Fibroblast of pulmonary artery (primary cell): ENCODE measurements at regions not wholly inside any gene's neighbourhood (a gene's known extent, or its start where the extent isn't known, plus 50 kb on each side); places are given as distances from the start of the nearest gene placed in this dataset.

ENCODE experiments used
- DNase-seq: peaks from one replicate; pipeline ENCODE4 v3.0.0-alpha.2; 2010; ENCODE audit warnings: low read depth
- H3K4me3 ChIP-seq: replicated peaks from 2 replicates; pipeline ENCODE4 v1.5.1; 2011; ENCODE audit warnings: low read depth, mild to moderate bottlenecking, control low read depth, low read length, moderate library complexity
- TF ChIP-seq, protein P1 (sequence below): IDR thresholded peaks from 2 replicates; pipeline ENCODE4 v1.5.1; 2011; ENCODE audit warnings: mild to moderate bottlenecking, control low read depth, low read length, inconsistent platforms; ENCODE audit errors: missing control alignments

DNA sequence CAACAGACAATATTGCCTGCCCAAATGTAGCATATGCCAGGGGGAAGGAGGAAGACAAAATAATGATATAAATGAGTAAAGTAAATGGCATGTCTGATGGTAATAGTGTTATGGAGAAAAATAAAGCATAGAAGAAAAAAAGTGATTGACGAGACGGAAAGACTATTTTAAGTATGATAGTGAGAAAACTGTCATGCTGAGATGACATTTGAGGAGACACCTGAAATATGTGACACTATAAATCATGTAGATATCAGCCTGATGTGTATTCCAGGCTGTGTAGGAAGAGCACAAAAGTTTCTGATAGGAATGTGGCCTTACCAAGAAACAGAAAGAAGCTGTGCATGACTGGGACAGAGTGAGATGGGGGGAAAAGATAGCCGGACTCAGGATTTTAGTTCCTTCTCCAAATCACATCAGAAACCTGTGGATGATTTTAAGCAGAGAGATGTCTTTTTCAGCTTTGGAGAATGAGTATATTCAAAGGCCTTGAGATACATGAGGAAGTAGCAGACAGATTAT is 387.3 kb upstream of the SYT4 start:
- no peak for DNase-seq
- TF ChIP-seq, protein P1, sequence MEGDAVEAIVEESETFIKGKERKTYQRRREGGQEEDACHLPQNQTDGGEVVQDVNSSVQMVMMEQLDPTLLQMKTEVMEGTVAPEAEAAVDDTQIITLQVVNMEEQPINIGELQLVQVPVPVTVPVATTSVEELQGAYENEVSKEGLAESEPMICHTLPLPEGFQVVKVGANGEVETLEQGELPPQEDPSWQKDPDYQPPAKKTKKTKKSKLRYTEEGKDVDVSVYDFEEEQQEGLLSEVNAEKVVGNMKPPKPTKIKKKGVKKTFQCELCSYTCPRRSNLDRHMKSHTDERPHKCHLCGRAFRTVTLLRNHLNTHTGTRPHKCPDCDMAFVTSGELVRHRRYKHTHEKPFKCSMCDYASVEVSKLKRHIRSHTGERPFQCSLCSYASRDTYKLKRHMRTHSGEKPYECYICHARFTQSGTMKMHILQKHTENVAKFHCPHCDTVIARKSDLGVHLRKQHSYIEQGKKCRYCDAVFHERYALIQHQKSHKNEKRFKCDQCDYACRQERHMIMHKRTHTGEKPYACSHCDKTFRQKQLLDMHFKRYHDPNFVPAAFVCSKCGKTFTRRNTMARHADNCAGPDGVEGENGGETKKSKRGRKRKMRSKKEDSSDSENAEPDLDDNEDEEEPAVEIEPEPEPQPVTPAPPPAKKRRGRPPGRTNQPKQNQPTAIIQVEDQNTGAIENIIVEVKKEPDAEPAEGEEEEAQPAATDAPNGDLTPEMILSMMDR = no peak
- H3K4me3 ChIP-seq = no peak overlapping the region

DNA sequence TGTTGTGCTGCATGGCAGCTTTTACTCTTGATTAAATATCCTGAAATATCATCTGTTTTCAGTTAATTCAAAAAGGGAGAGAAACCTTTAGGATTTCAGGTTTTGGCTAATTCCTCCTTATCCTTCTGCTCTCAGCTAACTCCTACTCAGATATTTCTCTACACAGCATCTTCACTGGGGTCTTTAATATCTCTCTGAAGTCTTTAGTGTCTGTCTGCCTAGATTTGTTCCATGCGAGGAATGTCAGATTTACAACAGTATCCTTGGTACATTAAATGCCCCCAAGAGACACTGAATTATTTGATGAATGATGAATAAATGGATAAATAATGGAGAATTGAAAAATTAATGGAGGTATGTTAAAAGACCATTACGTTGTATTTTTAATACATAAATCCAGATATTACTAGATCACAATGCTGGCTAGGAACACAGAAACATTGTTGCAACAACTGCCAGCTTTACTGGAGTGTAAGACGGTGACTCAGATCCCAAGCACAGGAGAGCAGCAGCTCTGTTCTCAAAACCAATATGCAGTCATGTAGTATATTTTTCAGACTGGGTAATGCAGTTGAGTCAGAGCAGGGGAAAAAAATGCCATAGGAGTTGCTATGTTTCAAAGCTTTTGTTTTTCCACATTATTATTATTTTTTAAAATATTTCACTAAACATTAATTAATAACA is 388.0 kb upstream of the SYT4 start:
- TF ChIP-seq, protein P1 = no peak
- peak; percentile 83 for DNase-seq
- no peak overlapping the region for H3K4me3 ChIP-seq

DNA sequence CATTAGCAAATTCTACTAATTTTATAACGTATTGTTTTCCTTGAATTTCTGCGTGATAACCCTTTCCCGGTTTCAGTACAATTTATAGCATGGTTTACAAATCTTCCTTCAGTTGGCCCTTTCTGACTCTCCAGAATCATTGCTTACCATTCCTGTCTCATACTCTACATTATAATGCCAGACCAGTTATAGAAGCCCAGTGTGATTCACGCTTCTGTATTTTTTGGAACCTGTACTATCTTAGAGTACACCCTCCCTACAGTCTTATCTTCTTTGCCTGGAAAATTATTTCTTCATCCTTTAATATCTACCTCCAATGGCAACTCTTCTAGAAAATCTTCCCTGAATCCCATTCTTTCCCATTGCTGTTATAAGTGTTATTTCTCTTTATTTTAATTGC is 391.6 kb upstream of the SYT4 start:
- TF ChIP-seq, protein P1 = no peak
- H3K4me3 ChIP-seq = no peak overlapping the region
- DNase-seq = no peak

DNA sequence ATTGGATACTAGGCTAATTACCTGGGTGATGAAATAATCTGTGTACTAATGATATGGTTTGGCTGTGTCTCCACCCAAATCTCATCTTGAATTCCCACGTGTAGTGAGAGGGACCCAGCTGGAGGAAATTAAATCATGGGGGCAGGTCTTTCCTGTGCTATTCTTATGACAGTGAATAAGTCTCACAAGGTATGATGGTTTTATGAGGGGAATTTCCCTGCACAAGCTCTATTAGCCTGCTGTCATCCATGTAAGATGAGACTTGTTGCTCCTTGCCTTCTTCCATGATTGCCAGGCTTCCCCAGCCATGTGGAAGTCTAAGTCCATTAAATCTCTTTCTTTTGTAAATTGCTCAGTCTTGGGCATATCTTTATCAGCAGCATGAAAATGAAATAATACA is 394.1 kb upstream of the SYT4 start:
- H3K4me3 ChIP-seq = no peak overlapping the region
- DNase-seq = no peak
- TF ChIP-seq, protein P1 = no peak

DNA sequence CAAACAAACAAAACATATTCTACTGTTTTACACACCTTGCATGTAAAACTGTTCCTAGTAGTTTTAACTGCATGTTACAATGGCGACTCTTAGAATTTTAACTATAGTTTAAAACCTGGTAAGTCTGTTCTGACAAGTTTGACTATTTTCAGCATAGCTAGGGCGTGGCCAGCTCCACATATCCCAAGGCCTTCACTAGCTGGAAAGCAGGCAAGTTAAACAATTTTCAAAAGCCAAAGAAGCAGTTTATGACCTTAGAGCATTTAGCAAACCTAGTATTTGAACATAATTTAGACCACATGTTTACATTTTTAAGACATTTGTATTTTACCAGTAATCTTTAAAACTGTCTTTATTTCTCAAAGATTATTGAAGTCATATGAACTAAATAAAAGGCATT is 402.8 kb upstream of the SYT4 start:
- H3K4me3 ChIP-seq = no peak overlapping the region
- TF ChIP-seq, protein P1 = no peak
- no peak for DNase-seq

DNA sequence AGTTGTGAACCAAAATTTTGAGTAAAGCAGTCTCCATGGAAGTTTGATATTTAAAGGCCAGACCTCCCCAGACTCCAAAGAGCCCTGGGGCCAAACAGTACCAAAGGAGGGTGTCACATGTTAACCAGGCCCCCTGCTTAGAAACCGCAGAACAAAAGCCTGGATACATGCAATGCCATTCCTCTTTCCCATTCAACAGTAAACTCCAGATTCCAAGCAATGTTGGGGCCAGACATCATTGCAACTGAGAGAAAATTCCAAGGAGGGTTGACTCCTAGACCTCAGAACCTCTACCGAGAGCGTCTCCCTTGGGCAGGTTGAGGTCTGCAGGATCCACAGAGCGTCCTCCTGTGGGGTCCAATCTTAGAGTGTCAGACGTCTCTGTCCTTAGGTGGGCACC is 404.4 kb upstream of the SYT4 start:
- no peak overlapping the region for H3K4me3 ChIP-seq
- DNase-seq = no peak
- TF ChIP-seq, protein P1 = no peak

DNA sequence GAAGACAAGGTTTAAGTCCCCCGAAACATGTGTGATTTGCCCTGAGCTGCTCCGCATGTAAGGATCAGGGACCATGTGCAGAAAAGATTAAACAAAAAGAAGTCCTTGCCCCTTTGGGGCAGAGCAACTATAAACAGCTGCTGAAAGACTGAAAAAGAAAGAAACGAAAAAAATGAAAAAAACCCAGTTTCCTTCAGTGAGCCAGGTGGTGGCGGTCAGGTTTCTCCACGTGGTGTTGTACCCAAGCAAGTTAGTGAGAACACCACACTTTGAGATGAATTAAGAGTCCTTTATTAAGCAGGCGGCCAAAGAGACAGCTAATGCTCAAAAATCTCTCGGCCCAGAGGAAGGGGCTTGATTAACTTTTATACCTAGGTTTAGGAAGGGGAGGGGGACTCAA is 404.9 kb upstream of the SYT4 start:
- DNase-seq = no peak
- no peak overlapping the region for H3K4me3 ChIP-seq
- TF ChIP-seq, protein P1 = no peak
